GM21576 (cell line): ENCODE measurements at regions not wholly inside any gene's neighbourhood (a gene's known extent, or its start where the extent isn't known, plus 50 kb on each side); places are given as distances from the start of the nearest gene placed in this dataset.

Experiments used
- ATAC-seq: cut with Tn5 transposase; IDR thresholded peaks from one replicate; pipeline ENCODE4 v1.9.1; 2021; ENCODE audit warnings: mild to moderate bottlenecking, moderate library complexity; ENCODE audit not compliant: unreplicated experiment

DNA sequence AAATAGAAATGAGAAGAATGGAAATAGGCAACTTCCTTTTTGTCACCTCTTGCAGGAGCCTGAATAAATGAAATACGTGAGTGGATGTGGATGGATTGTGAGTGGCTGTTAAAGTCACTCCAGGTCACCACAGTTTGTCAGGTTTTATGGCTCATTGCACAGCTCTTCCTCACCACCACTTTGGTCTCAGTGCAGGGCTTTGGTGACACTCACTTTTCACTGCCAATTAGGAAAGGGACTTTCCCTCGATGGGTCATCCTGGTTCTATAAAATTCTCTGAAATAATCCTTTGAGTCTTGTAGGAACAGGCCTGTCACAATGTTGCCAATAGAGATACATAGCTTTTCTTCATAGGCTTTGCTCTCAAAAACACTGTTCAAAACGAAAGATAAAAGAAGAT is 172.4 kb upstream of the C11orf87 start:
- ATAC-seq = no peak

DNA sequence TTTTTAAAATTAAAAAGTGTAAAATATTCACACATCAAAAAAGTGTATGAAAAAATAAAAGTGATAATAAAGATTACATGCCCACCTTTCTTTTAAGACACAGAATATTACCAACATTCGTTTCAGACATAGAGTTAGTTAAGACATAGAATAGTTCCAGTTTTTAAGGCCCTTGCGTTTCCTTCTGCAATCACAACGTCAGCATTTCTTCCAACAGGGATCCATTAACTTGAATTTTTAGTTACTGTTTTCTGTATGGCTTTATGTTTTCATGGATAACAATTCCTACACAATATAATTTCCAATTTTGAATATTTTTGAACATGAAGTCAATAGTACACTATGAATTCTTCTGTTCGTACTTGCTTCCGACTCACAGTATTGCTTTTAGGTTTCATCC is 170.8 kb upstream of the C11orf87 start:
- no peak for ATAC-seq

DNA sequence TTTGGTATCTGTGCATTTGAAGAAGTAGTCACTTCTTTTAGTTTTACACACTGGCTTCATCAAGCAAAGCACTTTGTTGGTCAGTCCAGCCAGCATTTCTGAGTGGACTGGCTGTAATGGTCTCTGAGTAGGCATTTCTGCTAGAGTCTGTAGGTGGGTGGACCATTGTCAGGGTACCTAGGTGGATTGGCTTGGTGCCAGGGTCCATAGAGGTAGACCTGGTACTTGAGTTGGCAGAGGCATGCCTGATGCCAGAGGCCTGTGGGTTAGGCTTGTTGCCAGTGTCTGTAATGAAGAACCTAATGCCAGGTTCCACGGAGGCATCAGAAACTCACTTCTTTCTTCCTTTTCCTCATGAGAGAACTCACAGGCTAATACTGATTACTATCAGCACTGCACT is 157.9 kb upstream of the C11orf87 start:
- ATAC-seq = no peak

DNA sequence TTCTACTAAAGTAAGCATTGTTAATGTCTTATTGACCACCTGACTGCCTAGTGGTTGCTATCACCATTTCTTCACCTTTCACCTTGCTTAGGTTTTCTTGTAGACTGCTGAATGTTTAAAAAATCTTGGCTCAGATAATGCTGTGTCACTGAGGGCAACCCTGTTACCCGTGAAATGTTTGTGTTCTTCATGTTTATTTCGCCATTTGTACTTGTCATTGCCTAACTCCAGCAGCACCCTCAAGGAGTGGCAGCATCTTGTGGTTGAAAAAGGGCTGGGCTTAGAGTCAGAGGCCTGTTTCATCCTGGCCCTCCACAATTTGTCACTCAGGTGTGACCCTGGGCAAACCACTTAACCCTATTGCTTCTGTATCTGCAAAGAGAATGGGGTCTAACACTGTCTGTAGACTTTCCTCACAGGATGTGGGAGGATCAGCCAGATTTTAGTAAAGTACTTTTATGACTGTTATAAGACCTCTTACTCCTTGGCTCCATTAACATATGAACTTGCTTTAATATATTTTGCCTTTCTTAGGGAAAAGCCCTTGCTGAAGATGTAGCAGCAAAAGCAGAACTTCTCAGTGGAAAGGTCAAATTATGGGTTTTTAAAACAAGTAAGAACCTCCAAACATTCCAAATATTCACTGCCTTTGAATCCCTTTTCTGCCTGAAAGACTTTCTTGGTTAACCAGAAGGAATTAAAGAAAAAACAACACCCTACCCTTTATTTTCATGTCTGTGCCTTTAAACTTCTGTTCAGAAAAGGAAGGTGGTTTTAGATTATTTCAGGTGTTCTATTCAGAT is 154.5 kb upstream of the C11orf87 start:
- ATAC-seq = no peak

DNA sequence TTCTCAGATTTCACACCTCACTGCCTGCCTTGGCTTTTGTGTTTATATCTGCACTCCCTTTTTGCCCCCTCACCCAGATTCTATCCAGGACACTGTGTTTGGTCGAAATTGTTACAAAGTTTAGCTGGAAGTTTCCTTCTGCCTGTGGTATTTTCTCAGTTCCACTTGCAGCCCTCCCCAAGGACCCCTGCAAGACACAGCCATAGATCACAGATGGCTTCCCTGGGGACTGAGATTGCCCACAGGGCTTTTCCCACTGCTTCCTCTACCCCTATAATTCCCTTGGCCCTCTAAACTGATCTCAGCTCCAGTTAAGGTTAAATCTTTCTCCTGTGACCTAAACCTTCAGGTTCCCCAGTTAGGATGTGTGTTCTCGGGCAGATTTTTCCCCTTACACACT is 146.1 kb upstream of the C11orf87 start:
- ATAC-seq = no peak

DNA sequence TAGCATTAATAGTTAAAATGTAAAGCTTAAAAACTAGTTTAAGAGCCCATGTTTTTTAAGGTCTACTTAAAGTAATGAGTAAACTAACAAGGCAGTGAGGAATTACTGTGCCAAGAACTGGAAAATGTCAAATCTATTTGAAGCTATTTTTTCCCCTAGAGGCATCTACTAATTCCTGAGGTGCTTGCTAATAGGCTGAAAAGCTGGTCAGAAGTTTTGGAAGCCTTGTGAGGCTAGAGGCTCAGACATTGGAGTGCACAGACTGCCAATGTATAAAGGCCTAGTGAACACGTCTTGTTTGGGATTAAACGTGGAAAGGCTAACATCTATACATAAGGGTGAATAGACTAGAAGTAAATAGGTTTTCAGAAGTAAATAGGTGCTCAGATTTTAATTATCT is 136.5 kb upstream of the C11orf87 start:
- no peak for ATAC-seq

DNA sequence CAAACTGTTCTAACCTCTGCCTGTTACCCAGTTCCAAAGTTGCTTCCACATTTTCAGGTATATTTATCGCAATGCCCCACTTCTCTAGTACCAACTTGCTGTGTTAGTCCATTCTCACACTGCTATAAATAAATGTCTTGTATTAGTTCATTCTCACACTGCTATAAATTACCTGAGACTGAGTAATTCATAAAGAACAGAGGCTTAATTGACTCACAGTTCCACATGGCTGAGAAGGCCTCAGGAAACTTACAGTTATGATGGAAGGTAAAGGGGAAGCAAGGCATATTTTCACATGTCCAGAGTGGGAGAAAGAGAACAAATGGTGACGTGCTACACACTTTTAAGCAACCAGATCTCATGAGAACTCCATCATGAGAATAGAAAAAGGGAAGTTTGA is 130.4 kb upstream of the C11orf87 start:
- ATAC-seq = no peak

DNA sequence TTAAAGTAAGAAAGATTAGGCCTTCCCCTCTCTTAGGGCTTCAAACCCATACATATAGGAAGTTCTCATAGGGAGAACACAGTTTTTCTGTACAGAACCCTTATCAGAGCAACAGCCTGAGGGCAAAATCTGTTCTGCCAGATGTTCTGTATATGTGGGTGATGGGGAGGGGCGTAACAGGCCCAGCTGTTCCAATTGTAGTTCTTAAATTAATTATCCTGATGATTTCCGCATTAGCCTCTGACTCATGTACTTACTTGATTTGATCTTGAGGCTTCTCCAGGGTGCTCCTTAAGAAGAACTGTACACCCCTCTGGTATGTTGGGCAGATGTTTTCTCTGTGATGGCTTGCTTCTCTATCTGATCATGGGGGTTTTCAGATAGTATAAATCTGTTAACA is 123.1 kb upstream of the C11orf87 start:
- ATAC-seq = no peak

DNA sequence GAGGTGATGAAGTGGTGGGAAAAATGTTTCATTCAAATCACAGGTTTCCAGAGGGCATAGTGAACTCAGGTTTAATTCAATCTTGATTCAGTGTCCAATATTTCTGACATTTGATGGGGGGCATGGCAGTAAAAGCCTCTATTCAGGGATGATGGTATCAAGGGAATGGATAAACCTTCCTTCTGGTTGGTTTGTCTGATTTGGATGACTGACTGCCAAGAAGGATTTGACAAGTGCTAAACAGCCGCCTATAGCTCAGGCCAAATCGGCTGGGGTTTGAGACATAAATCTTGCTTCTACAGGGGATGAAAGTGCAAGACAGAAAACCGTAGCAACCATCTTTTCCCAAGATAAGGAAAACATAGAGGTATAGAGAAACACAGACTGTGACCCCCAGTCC is 121.8 kb upstream of the C11orf87 start:
- no peak for ATAC-seq

DNA sequence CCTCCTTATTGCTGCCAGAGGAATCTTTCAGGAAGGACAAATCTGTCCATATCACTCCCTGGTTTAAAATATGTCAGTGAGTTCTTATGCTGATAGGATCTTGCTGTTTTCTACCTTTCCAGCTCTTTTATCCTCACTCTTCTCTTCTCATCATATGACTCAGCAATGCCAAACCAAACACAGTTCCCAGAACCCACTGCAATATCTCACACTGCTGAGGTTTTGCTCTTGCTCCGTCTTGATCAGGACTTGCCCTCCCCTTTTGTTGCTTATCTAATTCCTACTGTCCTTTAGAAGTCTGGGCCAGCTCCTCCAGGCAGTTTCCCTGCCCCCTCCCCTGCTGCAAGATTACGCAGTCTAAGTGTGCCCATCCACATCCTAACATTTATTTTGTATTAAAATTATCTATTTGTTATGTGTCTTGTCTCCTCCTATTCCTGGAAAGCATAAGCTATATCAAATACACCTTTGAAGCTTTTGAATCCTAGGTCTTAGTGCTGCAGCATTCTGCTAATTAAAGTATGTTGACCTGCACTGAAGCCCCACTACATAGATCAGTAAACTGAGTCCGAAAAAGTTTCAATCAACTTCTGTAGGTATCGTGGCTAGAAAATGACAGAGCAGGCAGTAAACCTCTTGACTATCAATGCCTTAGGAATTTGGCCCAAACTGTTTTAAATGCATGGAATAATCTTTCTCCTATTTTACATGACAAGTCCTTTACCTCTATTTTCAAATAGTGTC is 119.2 kb upstream of the C11orf87 start:
- ATAC-seq = no peak

DNA sequence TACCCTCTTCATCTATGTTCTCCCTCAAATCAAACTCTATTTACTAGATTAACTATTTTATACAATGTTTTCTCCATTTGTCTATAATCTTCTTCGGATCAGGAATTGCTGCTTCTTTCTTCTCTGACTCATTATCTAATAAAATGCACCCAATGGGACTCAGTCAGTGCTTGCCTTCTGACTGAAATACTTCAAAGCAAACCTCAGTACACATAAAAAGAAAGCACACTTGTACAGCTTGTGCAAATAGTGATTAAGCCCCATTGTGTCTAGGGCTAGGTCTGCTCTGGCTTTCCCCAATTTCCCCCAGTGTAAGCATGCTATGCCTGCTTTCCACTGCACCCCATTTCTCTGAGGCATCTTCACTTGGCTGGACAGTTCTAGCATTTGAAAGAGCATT is 118.6 kb upstream of the C11orf87 start:
- no peak for ATAC-seq

DNA sequence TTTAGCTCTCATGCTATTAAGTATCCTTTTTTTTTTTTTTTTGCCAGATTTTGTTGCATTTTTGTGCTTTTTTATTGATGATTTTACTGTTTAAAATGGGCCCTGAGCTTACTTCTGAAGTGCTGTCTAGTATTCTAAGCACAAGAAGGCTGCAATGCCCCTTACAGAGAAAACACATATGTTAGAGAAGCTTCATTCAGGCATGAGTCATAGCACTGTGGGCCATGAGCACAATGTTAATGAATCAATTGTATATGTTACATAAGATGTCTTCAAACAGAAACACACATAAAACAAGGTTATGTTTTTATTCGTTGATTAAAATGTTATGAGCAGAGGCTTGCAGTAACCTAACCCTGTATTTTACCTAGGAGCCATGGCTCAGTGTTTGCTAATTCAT is 117.8 kb upstream of the C11orf87 start:
- no peak for ATAC-seq

DNA sequence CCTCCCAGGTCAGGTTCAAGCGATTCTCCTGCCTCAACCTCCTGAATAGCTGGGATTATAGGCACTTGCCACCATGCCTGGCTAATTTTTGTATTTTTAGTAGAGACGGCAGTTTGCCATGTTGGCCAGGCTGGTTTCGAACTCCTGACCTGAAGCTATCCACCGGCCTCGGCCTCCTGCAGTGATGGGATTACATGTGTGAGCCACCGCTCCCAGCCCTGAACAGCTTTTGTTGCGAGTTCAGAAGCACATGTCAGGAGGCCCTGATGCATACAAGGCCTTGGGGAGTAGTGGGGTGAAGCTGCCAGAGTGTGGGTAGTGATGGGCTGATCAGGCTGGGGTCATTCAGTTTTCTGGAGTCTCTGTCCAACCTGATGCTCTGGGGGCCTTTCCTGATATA is 117.0 kb upstream of the C11orf87 start:
- ATAC-seq = no peak

DNA sequence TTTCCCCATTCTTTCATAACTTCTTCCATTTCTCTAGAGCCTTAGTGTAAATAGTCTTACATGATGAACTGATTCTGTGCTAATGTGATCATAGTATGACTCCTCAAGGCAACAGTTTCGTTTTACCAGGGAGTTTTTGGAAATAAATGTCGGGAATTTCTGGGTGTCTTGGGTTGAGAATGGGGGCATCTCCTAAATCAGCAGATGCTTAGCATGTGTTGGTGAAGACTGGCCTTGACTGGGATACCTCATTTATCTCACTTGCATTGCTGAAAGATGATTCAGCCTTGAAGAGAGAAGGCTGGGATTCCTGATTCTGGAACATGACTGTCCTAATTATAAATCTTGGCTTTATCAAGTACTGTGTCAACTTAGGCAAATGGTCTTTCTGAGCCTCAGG is 115.7 kb upstream of the C11orf87 start:
- ATAC-seq = no peak

DNA sequence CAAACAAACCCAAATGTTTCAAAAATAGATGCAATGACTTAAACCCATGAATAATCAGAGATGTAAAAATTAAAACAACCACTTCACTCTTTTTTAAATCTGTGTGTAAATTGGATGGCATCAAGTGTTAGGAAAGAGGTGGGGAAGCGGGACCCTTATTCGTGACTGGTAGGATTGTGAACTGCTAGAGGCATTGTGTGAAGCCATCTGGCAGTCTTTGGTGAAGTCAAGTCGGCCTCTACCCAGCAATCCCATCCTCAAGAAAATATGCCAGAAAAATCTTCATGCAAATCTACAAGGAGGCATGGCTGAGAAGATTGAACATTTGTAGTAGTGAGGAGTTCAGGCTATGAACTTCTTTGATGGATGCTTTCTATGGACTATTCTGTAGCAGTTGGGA is 114.6 kb upstream of the C11orf87 start:
- ATAC-seq = no peak

DNA sequence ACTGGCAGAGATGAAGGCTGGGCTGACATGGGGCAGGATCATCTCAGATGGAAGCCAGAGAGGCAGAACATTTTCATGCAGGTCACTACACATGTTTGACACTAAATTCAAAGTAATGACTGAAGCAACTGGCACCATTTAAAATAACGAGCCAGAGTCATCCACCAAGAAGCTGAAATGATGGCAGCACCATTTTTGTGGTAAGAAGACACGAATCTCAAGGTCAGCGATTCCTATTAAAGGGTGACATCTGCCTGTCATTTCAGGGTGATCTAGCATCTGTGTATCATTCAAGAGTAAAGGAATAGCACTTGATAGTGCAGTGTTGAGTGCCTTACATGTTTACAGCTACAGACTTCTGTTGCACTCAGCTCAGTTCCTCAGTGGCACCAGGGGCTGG is 113.4 kb upstream of the C11orf87 start:
- no peak for ATAC-seq

DNA sequence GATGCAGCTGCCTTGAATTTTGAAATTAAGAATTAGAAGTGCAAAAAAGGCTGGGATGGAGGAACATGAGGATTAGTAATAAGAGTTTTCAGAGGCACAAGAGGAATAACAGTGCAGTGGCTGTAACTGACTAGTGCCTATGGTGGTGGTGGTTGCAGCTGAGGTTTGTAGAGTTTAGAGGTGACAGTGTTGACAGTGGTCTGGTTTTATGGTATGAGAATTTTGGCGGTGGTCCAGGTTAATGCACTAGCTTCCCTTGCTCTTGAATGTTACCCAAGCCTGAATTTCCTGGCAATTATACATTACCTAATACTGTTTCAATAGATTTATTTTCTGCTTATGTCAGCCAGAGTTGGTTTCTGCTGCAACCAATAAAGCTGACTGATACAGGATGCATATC is 112.8 kb upstream of the C11orf87 start:
- ATAC-seq = no peak

DNA sequence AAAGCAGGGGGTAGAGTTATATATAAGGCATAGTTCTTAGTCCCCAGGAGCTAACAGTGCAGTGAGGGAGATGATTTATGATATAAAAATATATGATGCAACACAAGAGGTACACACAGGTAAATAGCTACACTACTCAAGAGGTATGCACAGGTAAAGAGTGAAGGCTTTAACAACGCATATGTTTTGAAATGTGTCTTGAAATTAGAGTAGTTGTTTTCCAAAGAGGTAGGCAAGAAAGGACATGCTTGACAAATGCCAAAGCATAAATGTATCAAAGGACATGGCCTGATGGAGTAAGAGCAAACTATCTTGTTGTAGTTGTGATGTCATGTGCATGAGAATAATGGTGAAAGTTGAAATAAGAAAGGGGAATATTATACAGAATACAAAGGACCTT is 104.3 kb upstream of the C11orf87 start:
- no peak for ATAC-seq

DNA sequence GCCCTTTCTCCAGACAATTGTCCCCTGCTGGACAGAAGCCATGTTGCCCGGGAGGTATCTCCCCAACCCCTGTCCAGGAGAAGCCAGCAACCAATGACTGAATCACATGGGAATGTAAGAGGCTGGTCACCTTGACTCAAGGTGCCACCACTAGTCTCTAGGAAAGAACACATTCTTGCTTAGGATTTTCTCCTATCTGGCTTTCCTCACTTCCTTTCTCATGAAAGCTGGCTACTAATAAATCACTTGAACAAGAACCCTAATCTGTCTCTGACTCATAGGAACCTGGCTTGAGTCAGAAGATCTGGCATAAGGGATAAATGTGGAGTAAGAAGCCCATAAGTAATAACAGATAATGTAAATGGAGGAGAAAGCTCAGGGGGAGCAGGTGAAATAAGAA is 101.4 kb upstream of the C11orf87 start:
- no peak for ATAC-seq

DNA sequence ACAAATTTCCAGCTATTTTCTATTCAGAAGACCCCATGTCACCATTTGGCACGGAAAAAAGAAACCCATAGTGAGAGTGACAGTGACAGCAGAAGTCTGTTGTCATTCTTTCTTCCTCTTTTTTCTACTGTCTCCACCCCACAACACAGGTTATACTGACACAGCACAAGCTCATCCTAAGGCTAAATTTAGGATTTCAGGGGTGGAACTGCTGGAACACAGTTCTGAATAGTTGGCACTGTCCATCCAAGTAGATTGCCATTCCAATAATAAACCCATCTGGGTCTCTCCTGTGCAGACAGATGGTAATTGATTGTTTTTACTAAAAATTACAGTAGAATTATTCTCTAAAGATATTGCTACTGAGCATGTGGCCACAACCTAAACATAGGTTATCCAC is 95.2 kb upstream of the C11orf87 start:
- no peak for ATAC-seq

DNA sequence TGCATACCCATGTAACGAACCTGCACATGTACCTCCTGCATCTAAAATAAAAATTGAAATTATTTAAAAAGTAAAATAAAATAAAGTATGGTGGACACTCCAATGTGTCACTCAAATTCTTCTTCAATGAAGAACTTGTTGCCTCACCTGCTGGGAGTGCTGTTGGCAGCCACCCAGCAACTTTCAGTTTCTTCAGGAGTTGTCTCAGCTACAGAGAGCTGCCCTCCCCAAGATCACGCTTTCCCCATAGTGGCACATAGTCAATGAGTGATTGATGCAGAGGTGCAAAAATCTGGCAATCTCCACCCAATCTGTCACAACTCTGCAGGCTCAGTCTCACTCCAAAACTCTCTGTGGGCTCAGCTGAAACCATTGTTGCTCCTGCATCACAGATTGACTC is 92.3 kb upstream of the C11orf87 start:
- ATAC-seq = no peak

DNA sequence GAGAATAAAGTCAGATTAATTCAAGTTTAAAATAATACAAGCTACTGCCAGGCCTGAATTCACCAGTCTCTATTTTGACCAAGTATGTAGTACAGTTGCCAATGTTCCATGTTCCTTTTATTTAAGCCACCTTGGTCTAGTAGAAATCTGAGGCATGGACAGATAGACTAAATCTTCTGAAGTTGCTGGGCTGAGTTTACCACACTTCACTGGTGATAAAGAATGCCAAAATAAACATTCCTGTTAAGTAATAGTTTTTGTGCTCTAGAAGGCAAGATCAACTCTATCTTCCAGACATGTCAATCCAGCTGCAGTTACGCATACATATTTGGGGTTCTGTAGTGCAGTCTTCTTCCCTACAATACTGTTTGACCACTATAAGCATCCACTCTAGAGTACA is 83.9 kb upstream of the C11orf87 start:
- ATAC-seq = no peak

DNA sequence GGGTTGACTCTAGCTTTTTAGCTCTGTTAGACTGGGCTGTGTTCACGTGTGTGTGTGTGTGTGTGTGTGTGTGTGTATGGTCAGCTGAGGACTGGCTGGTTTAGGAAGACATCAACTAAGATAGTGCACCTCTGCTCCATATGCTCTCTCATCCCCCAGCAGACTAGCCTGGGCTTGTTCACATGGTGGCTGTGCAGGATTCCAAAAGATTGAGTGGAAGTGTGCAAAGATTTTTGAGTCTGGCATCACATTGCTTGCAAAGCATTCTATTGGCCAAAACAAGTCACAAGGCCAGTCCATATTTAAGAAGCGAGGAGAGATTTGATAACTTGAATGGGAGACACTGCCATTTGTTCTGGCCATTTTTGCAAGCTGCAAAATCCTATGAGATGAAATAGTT is 79.7 kb upstream of the C11orf87 start:
- ATAC-seq = no peak
